Endothelial cell (in vitro differentiated cells): ENCODE measurements at regions not wholly inside any gene's neighbourhood (a gene's known extent, or its start where the extent isn't known, plus 50 kb on each side); places are given as distances from the start of the nearest gene placed in this dataset.
"Not testable (repeated sequence)": the region's sequence is repeated elsewhere in the genome, so short reads cannot be mapped to it uniquely, and the experiment has no call there.

ENCODE experiments used
- DNase-seq: peaks from one replicate; pipeline ENCODE4 v3.0.0; 2021; ENCODE audit warnings: low spot score
- H3K27ac Mint-ChIP-seq: one replicate; pipeline ENCODE4 v1.8.0; 2021; ENCODE audit warnings: mixed read lengths, inconsistent platforms; ENCODE audit not compliant: unreplicated experiment
- H3K27me3 Mint-ChIP-seq: one replicate; pipeline ENCODE4 v1.8.0; 2021; ENCODE audit warnings: mild to moderate bottlenecking, moderate library complexity, mixed read lengths, inconsistent platforms; ENCODE audit not compliant: unreplicated experiment
- H3K36me3 Mint-ChIP-seq: one replicate; pipeline ENCODE4 v1.8.0; 2021; ENCODE audit warnings: mild to moderate bottlenecking, low read depth, mixed read lengths, inconsistent platforms; ENCODE audit not compliant: unreplicated experiment
- H3K4me1 Mint-ChIP-seq: one replicate; pipeline ENCODE4 v1.8.0; 2021; ENCODE audit warnings: mild to moderate bottlenecking, mixed read lengths, inconsistent platforms; ENCODE audit not compliant: unreplicated experiment
- H3K4me3 Mint-ChIP-seq: one replicate; pipeline ENCODE4 v1.8.0; 2021; ENCODE audit warnings: mild to moderate bottlenecking, mixed read lengths, inconsistent platforms; ENCODE audit not compliant: unreplicated experiment
- H3K9me3 Mint-ChIP-seq: one replicate; pipeline ENCODE4 v1.8.0; 2021; ENCODE audit warnings: mixed read lengths, inconsistent platforms; ENCODE audit not compliant: unreplicated experiment
- CTCF ChIP-seq: fragments of 200-600 bp; sonication (generic); IDR thresholded peaks from one replicate; pipeline ENCODE4 v1.5.0; 2021; ENCODE audit warnings: antibody characterized with exemption; ENCODE audit not compliant: unreplicated experiment

GRCh38 chr4:99735822-99736221 is 78.2 kb upstream of the C4orf54 start:
- Mint-ChIP-seq H3K27me3 (no peaks in the 10 kb centered on the region), H3K4me3 (no peak overlapping the region), H3K36me3 (peaks cover 14% of the 10 kb centered on the region), H3K9me3 (peaks cover 3% of the 10 kb centered on the region), H3K4me1 (no peaks in the 10 kb centered on the region), H3K27ac (no peak overlapping the region)
- no peak for DNase-seq
- TF ChIP-seq CTCF: no peak

GRCh38 chr4:99734583-99735322 is 77.1 kb upstream of the C4orf54 start:
- no peaks in the 10 kb centered on the region for H3K4me1 Mint-ChIP-seq
- H3K9me3 Mint-ChIP-seq: no peaks in the 10 kb centered on the region
- TF ChIP-seq CTCF: no peak
- H3K36me3 Mint-ChIP-seq: peaks cover 8% of the 10 kb centered on the region
- no peak for DNase-seq
- H3K27ac Mint-ChIP-seq: no peak overlapping the region
- H3K4me3 Mint-ChIP-seq: no peak overlapping the region
- H3K27me3 Mint-ChIP-seq: no peaks in the 10 kb centered on the region

GRCh38 chr4:99733455-99733854 is 75.8 kb upstream of the C4orf54 start:
- H3K9me3 Mint-ChIP-seq, H3K4me3 Mint-ChIP-seq, DNase-seq, H3K4me1 Mint-ChIP-seq, H3K36me3 Mint-ChIP-seq, H3K27ac Mint-ChIP-seq, H3K27me3 Mint-ChIP-seq: not testable (repeated sequence)

GRCh38 chr4:99729186-99729585 is 71.6 kb upstream of the C4orf54 start:
- DNase-seq: no peak
- Mint-ChIP-seq H3K27ac (no peak overlapping the region), H3K4me1 (no peaks in the 10 kb centered on the region), H3K4me3 (no peak overlapping the region), H3K36me3 (peaks cover 8% of the 10 kb centered on the region), H3K9me3 (peaks cover 4% of the 10 kb centered on the region), H3K27me3 (no peaks in the 10 kb centered on the region)
- TF ChIP-seq CTCF: no peak

GRCh38 chr4:99724067-99724466 is 66.4 kb upstream of the C4orf54 start:
- no peak for DNase-seq
- Mint-ChIP-seq H3K27me3 (peaks cover 2% of the 10 kb centered on the region), H3K36me3 (no peaks in the 10 kb centered on the region), H3K4me3 (no peak overlapping the region), H3K9me3 (peaks cover 3% of the 10 kb centered on the region), H3K4me1 (peaks cover 12% of the 10 kb centered on the region), H3K27ac (no peak overlapping the region)
- TF ChIP-seq CTCF: no peak
